SU-DHL-6 (cell line): ENCODE measurements at regions not wholly inside any gene's neighbourhood (a gene's known extent, or its start where the extent isn't known, plus 50 kb on each side); places are given as distances from the start of the nearest gene placed in this dataset.

Experiments used
- EZH2phosphoT487 ChIP-seq: fragments of 200-600 bp; sonication (generic), shearing (Covaris generic); conservative IDR thresholded peaks from 2 replicates; pipeline ENCODE4 v1.6.1; 2018; ENCODE audit warnings: mild to moderate bottlenecking, antibody characterized with exemption, low read length, moderate library complexity, mixed read lengths
- TF ChIP-seq, protein P1 (sequence below): fragments of 200-600 bp; sonication (generic); IDR thresholded peaks from one replicate; pipeline ENCODE4 v1.5.1; 2017; ENCODE audit warnings: antibody characterized with exemption, mild to moderate bottlenecking, low read length, moderate library complexity; ENCODE audit not compliant: insufficient read depth, poor library complexity, severe bottlenecking

DNA sequence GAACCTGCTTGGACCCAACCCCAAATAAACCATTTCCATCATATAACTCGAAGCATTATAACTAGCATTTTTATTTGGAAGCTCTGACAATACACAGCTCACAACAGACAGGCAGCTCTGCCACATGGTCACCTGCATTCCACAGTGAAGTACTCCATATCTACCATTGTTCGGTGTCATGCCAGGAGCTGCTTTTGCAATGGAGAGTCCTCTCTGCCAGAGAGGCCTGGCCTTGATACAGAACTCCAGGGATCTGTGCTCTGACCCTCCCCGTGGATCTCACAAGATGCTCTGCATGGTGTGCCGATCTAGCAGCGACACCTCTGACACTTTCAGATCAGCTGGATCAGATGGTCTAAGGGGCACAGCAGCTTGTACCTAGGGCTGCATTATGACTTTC lies 109.6 kb downstream of the SYF2 start:
- TF ChIP-seq, protein P1, sequence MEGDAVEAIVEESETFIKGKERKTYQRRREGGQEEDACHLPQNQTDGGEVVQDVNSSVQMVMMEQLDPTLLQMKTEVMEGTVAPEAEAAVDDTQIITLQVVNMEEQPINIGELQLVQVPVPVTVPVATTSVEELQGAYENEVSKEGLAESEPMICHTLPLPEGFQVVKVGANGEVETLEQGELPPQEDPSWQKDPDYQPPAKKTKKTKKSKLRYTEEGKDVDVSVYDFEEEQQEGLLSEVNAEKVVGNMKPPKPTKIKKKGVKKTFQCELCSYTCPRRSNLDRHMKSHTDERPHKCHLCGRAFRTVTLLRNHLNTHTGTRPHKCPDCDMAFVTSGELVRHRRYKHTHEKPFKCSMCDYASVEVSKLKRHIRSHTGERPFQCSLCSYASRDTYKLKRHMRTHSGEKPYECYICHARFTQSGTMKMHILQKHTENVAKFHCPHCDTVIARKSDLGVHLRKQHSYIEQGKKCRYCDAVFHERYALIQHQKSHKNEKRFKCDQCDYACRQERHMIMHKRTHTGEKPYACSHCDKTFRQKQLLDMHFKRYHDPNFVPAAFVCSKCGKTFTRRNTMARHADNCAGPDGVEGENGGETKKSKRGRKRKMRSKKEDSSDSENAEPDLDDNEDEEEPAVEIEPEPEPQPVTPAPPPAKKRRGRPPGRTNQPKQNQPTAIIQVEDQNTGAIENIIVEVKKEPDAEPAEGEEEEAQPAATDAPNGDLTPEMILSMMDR, result no peak
- no peak for TF ChIP-seq EZH2phosphoT487
